SK-N-SH (cell line): ENCODE measurements at regions not wholly inside any gene's neighbourhood (a gene's known extent, or its start where the extent isn't known, plus 50 kb on each side); places are given as distances from the start of the nearest gene placed in this dataset.

Experiments used
- CTCF ChIA-PET: fragments of 300-600, 350-600 bp; formaldehyde crosslinking; extraction: SDS; loops from one replicate; lab custom pipeline; 2021; lab: Yijun Ruan, JAX
- POLR2A ChIA-PET: fragments of 350-600 bp; sonication (Branson Sonifier 250); formaldehyde crosslinking; extraction: SDS; loops from one replicate; lab custom pipeline; 2020; ENCODE audit warnings: antibody characterized with exemption, inconsistent platforms; lab: Yijun Ruan, JAX
- DNase-seq: peaks from one replicate; pipeline ENCODE4 v3.0.0; 2012
- H2AFZ ChIP-seq: fragments of 200-600 bp; sonication (generic); 2 replicates; pipeline ENCODE4 v1.8.1; 2016; ENCODE audit warnings: antibody characterized with exemption, mild to moderate bottlenecking, low read depth
- H3F3A ChIP-seq: fragments of 200-600 bp; sonication (generic); replicated peaks from 2 replicates; pipeline ENCODE3; 2016; ENCODE audit warnings: antibody characterized with exemption, mild to moderate bottlenecking; ENCODE audit not compliant: insufficient read depth
- H3K27ac ChIP-seq, 2 experiments: fragments of 200-500 bp in 1 of 2; fragments of 200-600 bp in 1 of 2; sonication (Bioruptor generic) in 1 of 2; sonication (generic), shearing (Covaris generic) in 1 of 2; 2 replicates each; pipeline versions ENCODE4 v1.5.1 to v1.6.1; 2014 to 2016; ENCODE audit warnings: low read depth in 2 of 2, inconsistent platforms in 1 of 2, low read length in 1 of 2, mild to moderate bottlenecking in 1 of 2, mixed read lengths in 1 of 2
- H3K27me3 ChIP-seq: fragments of 200-600 bp; sonication (generic), shearing (Covaris generic); 2 replicates; pipeline ENCODE4 v1.6.1; 2016; ENCODE audit warnings: mixed run types; ENCODE audit not compliant: insufficient read depth
- H3K36me3 ChIP-seq, 2 experiments: fragments of 200-500 bp in 1 of 2; fragments of 200-600 bp in 1 of 2; sonication (Bioruptor generic) in 1 of 2; sonication (generic) in 1 of 2; replicated peaks in 1 of 2; 2 replicates each; pipeline versions ENCODE3 to v1.5.1; 2014 to 2016; ENCODE audit warnings: low read length in 1 of 2, mild to moderate bottlenecking in 1 of 2; ENCODE audit not compliant: insufficient read depth in 2 of 2, control insufficient read depth in 1 of 2
- H3K4me1 ChIP-seq, 2 experiments: fragments of 200-500 bp in 1 of 2; fragments of 200-600 bp in 1 of 2; sonication (Bioruptor generic) in 1 of 2; sonication (generic), shearing (Covaris generic) in 1 of 2; 2 replicates each; pipeline versions ENCODE4 v1.5.1 to v1.6.1; 2014 to 2016; ENCODE audit warnings: low read depth in 1 of 2, low read length in 1 of 2, mixed run types in 1 of 2; ENCODE audit not compliant: insufficient read depth in 2 of 2, control insufficient read depth in 1 of 2
- H3K4me2 ChIP-seq: fragments of 200-600 bp; sonication (generic), shearing (Covaris generic); 2 replicates; pipeline ENCODE4 v1.6.1; 2017; ENCODE audit warnings: mixed run types
- H3K4me3 ChIP-seq, 2 experiments: fragments of 200-500 bp in 1 of 2; fragments of 200-600 bp in 1 of 2; sonication (Bioruptor generic) in 1 of 2; sonication (generic), shearing (Covaris generic) in 1 of 2; 2 replicates each; pipeline versions ENCODE4 v1.5.1 to v1.8.1; 2014 to 2016; ENCODE audit warnings: low read depth in 2 of 2, inconsistent platforms in 1 of 2, low read length in 1 of 2, mild to moderate bottlenecking in 1 of 2, mixed read lengths in 1 of 2, moderate library complexity in 1 of 2
- H3K79me2 ChIP-seq: fragments of 200-600 bp; sonication (generic); 2 replicates; pipeline ENCODE4 v1.8.1; 2017; ENCODE audit warnings: mild to moderate bottlenecking; ENCODE audit not compliant: insufficient read depth
- H3K9ac ChIP-seq: fragments of 200-600 bp; sonication (generic); 2 replicates; pipeline ENCODE4 v1.6.1; 2017; ENCODE audit warnings: mixed run types
- H3K9me2 ChIP-seq: fragments of 200-600 bp; sonication (generic); 2 replicates; pipeline ENCODE4 v1.6.1; 2017; ENCODE audit warnings: mixed run types
- H3K9me3 ChIP-seq: fragments of 200-600 bp; sonication (generic); 2 replicates; pipeline ENCODE4 v1.6.1; 2017; ENCODE audit warnings: mixed run types, mild to moderate bottlenecking, moderate library complexity
- H4K20me1 ChIP-seq: fragments of 200-600 bp; sonication (generic); 2 replicates; pipeline ENCODE4 v1.6.1; 2017; ENCODE audit warnings: mild to moderate bottlenecking, mixed run types; ENCODE audit not compliant: insufficient read depth
- CHD2 ChIP-seq: fragments of 150-350 bp; IDR thresholded peaks from 2 replicates; pipeline ENCODE4 v1.6.1; 2018; ENCODE audit warnings: low read length; ENCODE audit not compliant: partially characterized antibody
- EP300 ChIP-seq, 2 experiments: IDR thresholded peaks; 2 replicates each; pipeline versions ENCODE4 v1.4.0 to v1.6.1; 2012; ENCODE audit warnings: borderline replicate concordance in 1 of 2, low read depth in 1 of 2, low read length in 1 of 2
- EZH2phosphoT487 ChIP-seq: fragments of 200-600 bp; sonication (generic); IDR thresholded peaks from 2 replicates; pipeline ENCODE4 v1.6.1; 2017; ENCODE audit warnings: low read depth, mixed run types, mild to moderate bottlenecking, antibody characterized with exemption, moderate library complexity, borderline replicate concordance
- FOXM1 ChIP-seq: IDR thresholded peaks from 2 replicates; pipeline ENCODE4 v1.4.0; 2012; ENCODE audit warnings: low read depth, mild to moderate bottlenecking
- GATA2 ChIP-seq: sonication (generic); formaldehyde crosslinking; IDR thresholded peaks from 2 replicates; pipeline ENCODE4 v1.5.0; 2020; ENCODE audit warnings: mild to moderate bottlenecking, missing genetic modification reagents
- IRF3 ChIP-seq: fragments of 150-350 bp; IDR thresholded peaks from 2 replicates; pipeline ENCODE4 v1.6.1; 2016; ENCODE audit warnings: mild to moderate bottlenecking, low read depth, low read length
- JUND ChIP-seq: IDR thresholded peaks from 2 replicates; pipeline ENCODE4 v1.4.0; 2012
- MAX ChIP-seq: IDR thresholded peaks from 2 replicates; pipeline ENCODE4 v1.4.0; 2012; ENCODE audit warnings: low read depth
- MEF2A ChIP-seq: IDR thresholded peaks from 2 replicates; pipeline ENCODE4 v1.4.0; 2012; ENCODE audit warnings: low read depth, borderline replicate concordance
- MXI1 ChIP-seq: IDR thresholded peaks from 2 replicates; pipeline ENCODE4 v1.6.1; 2012; ENCODE audit warnings: mild to moderate bottlenecking, low read depth, low read length, improper control_type of control experiment
- POLR2AphosphoS5 ChIP-seq: IDR thresholded peaks from 2 replicates; pipeline ENCODE4 v1.6.1; 2012; ENCODE audit warnings: low read depth, low read length
- RAD21 ChIP-seq: IDR thresholded peaks from 2 replicates; pipeline ENCODE4 v1.6.1; 2012; ENCODE audit warnings: mild to moderate bottlenecking, low read length
- REST ChIP-seq: IDR thresholded peaks from 2 replicates; pipeline ENCODE4 v1.6.1; 2012; ENCODE audit warnings: mild to moderate bottlenecking, low read depth, low read length, moderate library complexity
- RFX5 ChIP-seq: IDR thresholded peaks from 2 replicates; pipeline ENCODE4 v1.6.1; 2012; ENCODE audit warnings: mild to moderate bottlenecking, improper control_type of control experiment, low read length
- RXRA ChIP-seq: IDR thresholded peaks from 2 replicates; pipeline ENCODE4 v1.4.0; 2012; ENCODE audit warnings: low read depth, mild to moderate bottlenecking, borderline replicate concordance
- SIN3A ChIP-seq: IDR thresholded peaks from 2 replicates; pipeline ENCODE4 v1.6.1; 2012; ENCODE audit warnings: low read depth, mild to moderate bottlenecking, low read length, moderate library complexity, borderline replicate concordance
- TAF1 ChIP-seq: IDR thresholded peaks from 2 replicates; pipeline ENCODE4 v1.6.1; 2012; ENCODE audit warnings: low read depth, mild to moderate bottlenecking, low read length, moderate library complexity, borderline replicate concordance
- TEAD4 ChIP-seq: IDR thresholded peaks from 2 replicates; pipeline ENCODE4 v1.4.0; 2012; ENCODE audit warnings: mild to moderate bottlenecking, borderline replicate concordance; ENCODE audit not compliant: insufficient read depth
- USF2 ChIP-seq: fragments of 150-350 bp; IDR thresholded peaks from 2 replicates; pipeline ENCODE4 v1.6.1; 2017; ENCODE audit warnings: antibody characterized with exemption, low read length, low read depth, borderline replicate concordance
- ZBTB33 ChIP-seq: IDR thresholded peaks from 2 replicates; pipeline ENCODE4 v1.4.0; 2012; ENCODE audit warnings: low read depth, borderline replicate concordance
- WGBS: methylation state at CpG from one replicate; pipeline ENCODE4 v1.1.6; 2017; ENCODE audit warnings: low lambda C conversion rate; 5-methylcytosine and 5-hydroxymethylcytosine counted together

GRCh38 chr16:72286936-72287620 lies 115.1 kb upstream of the PMFBP1 start:
- Histone ChIP-seq H3K27ac (no peak overlapping the region), H3K9me2 (no peaks in the 10 kb centered on the region), H3K27me3 (no peaks in the 10 kb centered on the region), H3K9ac (no peak overlapping the region), H3K4me3 (no peak overlapping the region), H3F3A (peaks cover 24% of the 10 kb centered on the region), H3K36me3 (peaks cover 0 to 4% of the 10 kb centered on the region in 2 experiments), H2AFZ (no peak overlapping the region), H4K20me1 (no peaks in the 10 kb centered on the region), H3K9me3 (no peaks in the 10 kb centered on the region), H3K79me2 (no peaks in the 10 kb centered on the region), H3K4me1 (peaks cover 0 to 10% of the 10 kb centered on the region in 2 experiments; a peak in 3 of 4 replicates), H3K4me2 (no peak overlapping the region)
- no peak for DNase-seq
- CTCF ChIA-PET = no interaction called here
- TF ChIP-seq EZH2phosphoT487 = no peak
- no peak for TF ChIP-seq EP300 (IDR thresholded peaks at IDR 0.05; ENCODE audit: borderline replicate concordance in 1 of 2, low read depth in 1 of 2, low read length in 1 of 2)
- TF ChIP-seq RXRA = no peak
- TF ChIP-seq MAX = no peak
- TF ChIP-seq SIN3A = no peak
- TF ChIP-seq MXI1 = no peak
- no peak for TF ChIP-seq JUND
- TF ChIP-seq MEF2A = no peak
- TF ChIP-seq USF2 = no peak
- no peak for TF ChIP-seq CHD2
- TF ChIP-seq RAD21 = no peak
- TF ChIP-seq RFX5 = no peak
- no peak for TF ChIP-seq GATA2
- TF ChIP-seq FOXM1 = no peak
- POLR2A ChIA-PET = no interaction called here
- 92% methylated on average over 3 of the region's 3 CpGs for WGBS

GRCh38 chr16:72285728-72286127 lies 113.8 kb upstream of the PMFBP1 start:
- Histone ChIP-seq H3K27ac (no peak overlapping the region), H4K20me1 (no peaks in the 10 kb centered on the region), H3K36me3 (peaks cover 0 to 4% of the 10 kb centered on the region in 2 experiments), H3K9me2 (no peaks in the 10 kb centered on the region), H2AFZ (no peak overlapping the region), H3F3A (peaks cover 11% of the 10 kb centered on the region), H3K9me3 (no peaks in the 10 kb centered on the region), H3K4me2 (no peak overlapping the region), H3K4me1 (peaks cover 0 to 6% of the 10 kb centered on the region in 2 experiments; a peak in 1 of 4 replicates), H3K4me3 (no peak overlapping the region), H3K9ac (no peak overlapping the region), H3K79me2 (no peaks in the 10 kb centered on the region), H3K27me3 (no peaks in the 10 kb centered on the region)
- no peak for DNase-seq
- POLR2A ChIA-PET = no interaction called here
- WGBS = 80% methylated on average over 6 of the region's 6 CpGs
- CTCF ChIA-PET = interaction anchor here (1.0 kb wide), 1 partner anchor 90 kb away, joined by 3 read pairs; no protein-coding TSS in a partner anchor
- TF ChIP-seq RXRA (no peak), TAF1 (no peak), MXI1 (no peak), TEAD4 (no peak), FOXM1 (no peak), ZBTB33 (no peak), POLR2AphosphoS5 (no peak), IRF3 (no peak), REST (no peak)
